WTC11 (cell line): ENCODE measurements at regions not wholly inside any gene's neighbourhood (a gene's known extent, or its start where the extent isn't known, plus 50 kb on each side); places are given as distances from the start of the nearest gene placed in this dataset.

Experiments used
- CTCF ChIP-seq: fragments of 200-600 bp; IDR thresholded peaks from 2 replicates; pipeline ENCODE4 v1.8.0; 2022; ENCODE audit warnings: antibody characterized with exemption
- E2F1 ChIP-seq: sonication (generic); formaldehyde crosslinking; IDR thresholded peaks from 2 replicates; pipeline ENCODE4 v1.8.0; 2022; ENCODE audit warnings: mild to moderate bottlenecking, missing genetic modification reagents
- GABPB1 ChIP-seq: sonication (generic); formaldehyde crosslinking; IDR thresholded peaks from 2 replicates; pipeline ENCODE4 v1.8.1; 2023; ENCODE audit warnings: mild to moderate bottlenecking, missing genetic modification reagents
- TP53 ChIP-seq: sonication (generic); formaldehyde crosslinking; IDR thresholded peaks from 2 replicates; pipeline ENCODE4 v1.8.1; 2023; ENCODE audit warnings: mild to moderate bottlenecking, missing genetic modification reagents
- USF2 ChIP-seq: sonication (generic); formaldehyde crosslinking; IDR thresholded peaks from 2 replicates; pipeline ENCODE4 v1.8.1; 2023; ENCODE audit warnings: mild to moderate bottlenecking, missing genetic modification reagents, moderate library complexity
- ZNF396 ChIP-seq: fragments of 250-450 bp; sonication (Bioruptor Pico); IDR thresholded peaks from 2 replicates; pipeline ENCODE4 v1.8.0; 2021; ENCODE audit warnings: mild to moderate bottlenecking, moderate library complexity, borderline replicate concordance
- TF ChIP-seq, protein P1 (sequence below): sonication (generic); formaldehyde crosslinking; IDR thresholded peaks from 2 replicates; pipeline ENCODE4 v1.8.1; 2023; ENCODE audit warnings: mild to moderate bottlenecking, moderate library complexity, missing genetic modification reagents
- TF ChIP-seq, protein P2 (sequence below): sonication (generic); formaldehyde crosslinking; IDR thresholded peaks from 2 replicates; pipeline ENCODE4 v1.8.1; 2022; ENCODE audit warnings: low read depth, missing genetic modification reagents, borderline replicate concordance

GRCh38 chr7:42400211-42400772 lies 163.3 kb upstream of the GLI3 start:
- TF ChIP-seq ZNF396 (CRISPR knock-in tag) (no peak), CTCF (no peak), GABPB1 (CRISPR knock-in tag) (no peak), TP53 (CRISPR knock-in tag) (no peak), USF2 (CRISPR knock-in tag) (no peak), E2F1 (no peak)
- TF ChIP-seq, protein P1, sequence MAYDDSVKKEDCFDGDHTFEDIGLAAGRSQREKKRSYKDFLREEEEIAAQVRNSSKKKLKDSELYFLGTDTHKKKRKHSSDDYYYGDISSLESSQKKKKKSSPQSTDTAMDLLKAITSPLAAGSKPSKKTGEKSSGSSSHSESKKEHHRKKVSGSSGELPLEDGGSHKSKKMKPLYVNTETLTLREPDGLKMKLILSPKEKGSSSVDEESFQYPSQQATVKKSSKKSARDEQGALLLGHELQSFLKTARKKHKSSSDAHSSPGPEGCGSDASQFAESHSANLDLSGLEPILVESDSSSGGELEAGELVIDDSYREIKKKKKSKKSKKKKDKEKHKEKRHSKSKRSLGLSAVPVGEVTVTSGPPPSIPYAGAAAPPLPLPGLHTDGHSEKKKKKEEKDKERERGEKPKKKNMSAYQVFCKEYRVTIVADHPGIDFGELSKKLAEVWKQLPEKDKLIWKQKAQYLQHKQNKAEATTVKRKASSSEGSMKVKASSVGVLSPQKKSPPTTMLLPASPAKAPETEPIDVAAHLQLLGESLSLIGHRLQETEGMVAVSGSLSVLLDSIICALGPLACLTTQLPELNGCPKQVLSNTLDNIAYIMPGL (CRISPR knock-in tag): no peak
- TF ChIP-seq, protein P2, sequence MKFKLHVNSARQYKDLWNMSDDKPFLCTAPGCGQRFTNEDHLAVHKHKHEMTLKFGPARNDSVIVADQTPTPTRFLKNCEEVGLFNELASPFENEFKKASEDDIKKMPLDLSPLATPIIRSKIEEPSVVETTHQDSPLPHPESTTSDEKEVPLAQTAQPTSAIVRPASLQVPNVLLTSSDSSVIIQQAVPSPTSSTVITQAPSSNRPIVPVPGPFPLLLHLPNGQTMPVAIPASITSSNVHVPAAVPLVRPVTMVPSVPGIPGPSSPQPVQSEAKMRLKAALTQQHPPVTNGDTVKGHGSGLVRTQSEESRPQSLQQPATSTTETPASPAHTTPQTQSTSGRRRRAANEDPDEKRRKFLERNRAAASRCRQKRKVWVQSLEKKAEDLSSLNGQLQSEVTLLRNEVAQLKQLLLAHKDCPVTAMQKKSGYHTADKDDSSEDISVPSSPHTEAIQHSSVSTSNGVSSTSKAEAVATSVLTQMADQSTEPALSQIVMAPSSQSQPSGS (CRISPR knock-in tag): no peak
